ENCODE measurements at regions not wholly inside any gene's neighbourhood (a gene's known extent, or its start where the extent isn't known, plus 50 kb on each side); places are given as distances from the start of the nearest gene placed in this dataset.

- Histone ChIP-seq H3K27me3 (replicated peaks in 1 of 4; ENCODE audit: control extremely low read depth in 1 of 4, control insufficient read depth in 3 of 4, insufficient read depth in 4 of 4, low read length in 3 of 4) (no peaks in the 10 kb centered on the region), H3K79me2 (ENCODE audit: control insufficient read depth, insufficient read depth, low read length) (no peaks in the 10 kb centered on the region), H3K4me1 (ENCODE audit: control insufficient read depth in 2 of 2, insufficient read depth in 2 of 2, low read length in 2 of 2) (no peaks in the 10 kb centered on the region), H3K9me3 (ENCODE audit: control extremely low read depth in 1 of 3, control insufficient read depth in 2 of 3, insufficient read depth in 1 of 3, low read length in 2 of 3) (no peaks in the 10 kb centered on the region), H3K27ac (ENCODE audit: low read length in 2 of 2) (no peak overlapping the region), H2AFZ (ENCODE audit: insufficient read depth, low read depth, low read length, poor library complexity, severe bottlenecking) (no peak overlapping the region), H3K4me2 (replicated peaks; ENCODE audit: low read depth, low read length, poor library complexity, severe bottlenecking) (no peak overlapping the region), H3K36me3 (replicated peaks in 1 of 2; ENCODE audit: control extremely low read depth in 1 of 2, control insufficient read depth in 1 of 2, extremely low read depth in 1 of 2, insufficient read depth in 2 of 2, low read length in 1 of 2) (no peaks in the 10 kb centered on the region), H3K4me3 (ENCODE audit: control extremely low read depth in 1 of 5, extremely low read depth in 1 of 5, insufficient read depth in 1 of 5, low read depth in 2 of 5, low read length in 4 of 5) (no peak overlapping the region), H3K9ac (ENCODE audit: low read length) (no peak overlapping the region), H4K20me1 (ENCODE audit: control insufficient read depth, insufficient read depth, low read length, poor library complexity, severe bottlenecking) (no peaks in the 10 kb centered on the region)
- CTCF ChIA-PET = no interaction called here
- POLR2A ChIA-PET = no interaction called here
- ATAC-seq (ENCODE audit: low read depth) (no peak), DNase-seq (no peak)
- Mint-ChIP-seq H3K27ac (no peak overlapping the region), H3K27me3 (no peaks in the 10 kb centered on the region), H3K4me3 (no peak overlapping the region), H3K4me1 (no peaks in the 10 kb centered on the region), H3K9me3 (ENCODE audit: insufficient read depth) (no peaks in the 10 kb centered on the region)
- intact Hi-C loops (cut with micrococcal nuclease) = no loop called here
- WGBS (ENCODE audit: insufficient coverage) = no CpG with 5 or more reads among the region's 6 CpGs
- no peak for TF ChIP-seq CTCF (IDR thresholded peaks at IDR 0.05)
Observed at GRCh38 chr3:35529337-35529736, 110.0 kb upstream of the ARPP21 start.

GRCh38 chr3:35537265-35537664 lies 102.1 kb upstream of the ARPP21 start:
- no peaks in the 10 kb centered on the region for H4K20me1 ChIP-seq (ENCODE audit: control insufficient read depth, insufficient read depth, low read length, poor library complexity, severe bottlenecking)
- Mint-ChIP-seq H3K9me3 (ENCODE audit: insufficient read depth) (no peaks in the 10 kb centered on the region), H3K4me1 (no peaks in the 10 kb centered on the region), H3K4me3 (no peak overlapping the region), H3K27ac (no peak overlapping the region), H3K27me3 (no peaks in the 10 kb centered on the region)
- no peak overlapping the region for H3K27ac ChIP-seq (ENCODE audit: low read length in 2 of 2)
- intact Hi-C loops (cut with micrococcal nuclease) = no loop called here
- H3K4me3 ChIP-seq (ENCODE audit: control extremely low read depth in 1 of 5, extremely low read depth in 1 of 5, insufficient read depth in 1 of 5, low read depth in 2 of 5, low read length in 4 of 5) = no peak overlapping the region
- POLR2A ChIA-PET = no interaction called here
- H3K27me3 ChIP-seq (replicated peaks in 1 of 4; ENCODE audit: control extremely low read depth in 1 of 4, control insufficient read depth in 3 of 4, insufficient read depth in 4 of 4, low read length in 3 of 4) = no peaks in the 10 kb centered on the region
- H3K9me3 ChIP-seq (ENCODE audit: control extremely low read depth in 1 of 3, control insufficient read depth in 2 of 3, insufficient read depth in 1 of 3, low read length in 2 of 3) = no peaks in the 10 kb centered on the region
- DNase-seq (no peak), ATAC-seq (ENCODE audit: low read depth) (no peak)
- H3K36me3 ChIP-seq (replicated peaks in 1 of 2; ENCODE audit: control extremely low read depth in 1 of 2, control insufficient read depth in 1 of 2, extremely low read depth in 1 of 2, insufficient read depth in 2 of 2, low read length in 1 of 2) = no peaks in the 10 kb centered on the region
- no peaks in the 10 kb centered on the region for H3K4me1 ChIP-seq (ENCODE audit: control insufficient read depth in 2 of 2, insufficient read depth in 2 of 2, low read length in 2 of 2)
- TF ChIP-seq CTCF (IDR thresholded peaks at IDR 0.05) (no peak), EZH2 (IDR thresholded peaks at IDR 0.05; ENCODE audit: borderline replicate concordance, insufficient read depth, low read depth, low read length, poor library complexity, severe bottlenecking) (no peak)
- no peak overlapping the region for H2AFZ ChIP-seq (ENCODE audit: insufficient read depth, low read depth, low read length, poor library complexity, severe bottlenecking)
- CTCF ChIA-PET = no interaction called here
- no peak overlapping the region for H3K9ac ChIP-seq (ENCODE audit: low read length)
- H3K4me2 ChIP-seq (replicated peaks; ENCODE audit: low read depth, low read length, poor library complexity, severe bottlenecking) = no peak overlapping the region
- H3K79me2 ChIP-seq (ENCODE audit: control insufficient read depth, insufficient read depth, low read length) = no peaks in the 10 kb centered on the region
- no CpG with 5 or more reads among the region's 1 CpG for WGBS (ENCODE audit: insufficient coverage)
